DOHH2 (cell line): ENCODE measurements at regions not wholly inside any gene's neighbourhood (a gene's known extent, or its start where the extent isn't known, plus 50 kb on each side); places are given as distances from the start of the nearest gene placed in this dataset.

Source experiments
- CTCF ChIP-seq: fragments of 200-600 bp; sonication (generic); IDR thresholded peaks from one replicate; pipeline ENCODE4 v1.5.1; 2014; ENCODE audit warnings: antibody characterized with exemption, mild to moderate bottlenecking, low read depth, low read length; ENCODE audit not compliant: poor library complexity, severe bottlenecking
- EZH2phosphoT487 ChIP-seq: fragments of 200-600 bp; sonication (generic); IDR thresholded peaks from 2 replicates; pipeline ENCODE4 v1.6.1; 2017; ENCODE audit warnings: borderline replicate concordance, mild to moderate bottlenecking, antibody characterized with exemption, low read length, moderate library complexity, mixed read lengths

- TF ChIP-seq CTCF (no peak), EZH2phosphoT487 (no peak)
Observed at GRCh38 chr4:26215725-26216124, 105.1 kb upstream of the RBPJ start.
